ENCODE measurements at regions not wholly inside any gene's neighbourhood (a gene's known extent, or its start where the extent isn't known, plus 50 kb on each side); places are given as distances from the start of the nearest gene placed in this dataset.
"Not testable (repeated sequence)": the region's sequence is repeated elsewhere in the genome, so short reads cannot be mapped to it uniquely, and the experiment has no call there.

DNA sequence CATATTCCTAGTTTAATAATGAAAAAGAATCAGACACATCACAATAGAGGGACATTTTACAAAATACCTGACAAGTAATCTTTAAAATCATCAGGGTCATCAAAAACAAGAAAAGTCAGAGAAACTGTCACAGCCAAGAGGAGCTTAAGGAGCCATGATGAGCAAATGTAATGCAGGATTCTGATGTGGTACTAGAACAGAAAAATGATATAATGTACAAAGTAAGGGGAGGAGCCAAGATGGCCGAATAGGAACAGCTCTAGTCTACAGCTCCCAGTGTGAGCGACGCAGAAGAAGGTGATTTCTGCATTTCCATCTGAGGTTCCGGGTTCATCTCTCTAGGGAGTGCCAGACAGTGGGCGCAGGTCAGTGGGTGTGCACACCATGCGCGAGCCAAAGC lies 198.0 kb upstream of the FAT3 start:
- no peak for DNase-seq (ENCODE audit: low spot score)

DNA sequence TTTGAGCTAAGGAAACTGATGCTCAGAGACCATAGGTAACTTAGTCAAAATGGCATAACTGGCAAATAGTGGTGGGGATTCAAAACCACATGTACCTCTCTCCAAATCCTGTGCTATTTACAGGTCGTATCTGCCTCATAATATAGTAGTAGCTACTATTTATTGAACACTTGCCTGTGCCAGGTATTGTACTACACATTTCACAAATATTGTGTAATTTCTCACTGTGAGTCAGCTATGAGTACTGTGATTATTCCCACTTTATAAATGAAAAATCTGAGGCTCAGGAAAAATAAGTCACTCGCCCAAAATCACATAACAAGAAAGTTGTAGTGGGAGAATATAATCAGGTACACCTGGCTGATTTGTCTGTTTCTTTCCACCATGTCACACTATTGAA lies 199.8 kb upstream of the FAT3 start:
- no peak for DNase-seq (ENCODE audit: low spot score)

DNA sequence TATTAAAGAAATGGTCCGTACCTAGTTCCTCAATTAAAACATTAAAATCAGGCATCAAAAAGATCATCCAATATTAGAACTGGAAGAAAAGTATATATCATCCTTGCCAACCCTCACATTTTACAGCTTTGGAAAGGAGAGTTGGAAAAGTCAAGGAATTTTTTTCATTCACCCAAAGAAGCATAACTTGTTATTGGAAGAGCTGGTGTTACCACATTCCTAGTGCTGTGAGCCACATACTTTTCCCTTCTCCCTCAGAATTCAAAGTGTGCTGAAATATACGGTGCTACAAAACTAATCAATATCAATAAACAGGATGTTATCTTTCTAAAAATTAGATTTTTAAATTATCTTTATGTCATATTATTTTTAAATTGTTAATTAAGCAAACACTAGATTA lies 202.1 kb upstream of the FAT3 start:
- DNase-seq (ENCODE audit: low spot score): no peak

DNA sequence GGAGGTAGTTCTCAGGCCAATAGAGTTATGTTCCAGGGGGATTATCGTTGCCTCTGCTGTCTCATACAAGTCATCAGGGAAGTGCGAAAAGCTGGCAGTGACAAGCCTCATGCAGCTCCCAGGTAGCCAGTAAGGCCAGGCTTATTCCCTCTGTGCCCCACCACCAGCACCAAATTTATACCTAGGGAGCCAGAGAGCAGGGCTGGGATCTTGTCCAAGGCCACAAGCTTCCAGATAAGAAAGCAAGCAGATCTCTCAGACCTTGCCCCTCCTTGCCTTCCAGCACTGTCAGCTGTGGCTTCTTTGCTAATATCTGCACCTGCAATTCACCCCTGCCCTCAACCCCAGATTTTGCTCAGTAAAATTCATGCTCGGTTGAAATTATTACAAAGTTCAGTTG lies 206.3 kb upstream of the FAT3 start:
- no peak for DNase-seq (ENCODE audit: low spot score)

DNA sequence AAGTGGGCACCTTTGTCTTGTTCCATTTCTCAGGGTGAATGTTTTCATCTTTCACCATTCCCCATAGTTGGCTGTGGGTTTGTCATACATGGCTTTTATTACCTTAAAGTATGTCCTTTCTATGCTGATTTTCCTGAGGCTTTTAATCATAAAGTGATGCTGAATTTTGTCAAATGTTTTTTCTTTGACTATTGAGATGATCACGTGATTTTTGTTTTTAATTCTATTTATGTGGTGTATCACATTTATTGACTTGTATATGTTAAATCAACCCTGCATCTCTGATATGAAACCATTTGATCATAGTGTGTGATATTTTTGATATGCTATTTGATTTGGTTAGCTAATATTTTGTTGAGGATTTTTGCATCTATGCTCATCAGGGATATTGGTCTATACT lies 216.4 kb upstream of the FAT3 start:
- DNase-seq (ENCODE audit: low spot score): no peak

DNA sequence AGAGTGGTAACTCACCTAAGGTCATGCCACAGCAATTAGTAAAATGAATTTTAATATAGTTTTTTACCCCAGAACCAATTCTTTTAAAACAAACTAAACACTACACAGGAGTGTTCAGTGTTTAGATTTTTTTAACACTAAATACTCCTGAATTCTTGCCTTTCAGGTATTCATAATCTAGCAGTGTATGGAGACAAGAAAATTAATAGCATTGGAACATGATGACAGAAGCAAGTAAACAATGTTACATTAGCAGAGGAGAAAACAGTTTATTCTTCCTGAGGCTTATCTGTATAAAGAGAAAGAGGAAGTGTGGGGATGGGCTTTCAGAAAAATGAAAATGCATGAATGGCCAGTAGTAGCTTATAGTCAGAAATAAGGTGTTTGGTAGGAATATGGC lies 222.1 kb upstream of the FAT3 start:
- DNase-seq (ENCODE audit: low spot score): no peak

DNA sequence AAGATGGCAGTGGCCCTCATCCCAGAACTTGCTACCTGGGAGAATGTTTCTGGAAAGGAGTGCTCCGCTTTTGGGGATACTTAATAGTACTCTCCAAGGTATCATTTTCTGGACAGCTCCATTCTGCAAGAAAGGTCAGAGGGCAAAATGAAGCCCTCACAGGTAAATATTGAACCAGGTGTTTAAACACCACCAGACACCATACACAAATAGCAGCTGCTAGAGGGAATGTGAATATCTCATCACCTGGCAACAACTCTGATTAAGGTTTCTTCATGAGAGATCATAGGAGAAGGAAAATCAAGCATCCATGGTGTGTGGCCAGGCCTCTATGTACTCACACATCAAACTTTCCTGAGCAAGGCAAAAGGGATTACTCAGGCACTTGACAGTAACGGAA lies 226.1 kb upstream of the FAT3 start:
- no peak for DNase-seq (ENCODE audit: low spot score)

DNA sequence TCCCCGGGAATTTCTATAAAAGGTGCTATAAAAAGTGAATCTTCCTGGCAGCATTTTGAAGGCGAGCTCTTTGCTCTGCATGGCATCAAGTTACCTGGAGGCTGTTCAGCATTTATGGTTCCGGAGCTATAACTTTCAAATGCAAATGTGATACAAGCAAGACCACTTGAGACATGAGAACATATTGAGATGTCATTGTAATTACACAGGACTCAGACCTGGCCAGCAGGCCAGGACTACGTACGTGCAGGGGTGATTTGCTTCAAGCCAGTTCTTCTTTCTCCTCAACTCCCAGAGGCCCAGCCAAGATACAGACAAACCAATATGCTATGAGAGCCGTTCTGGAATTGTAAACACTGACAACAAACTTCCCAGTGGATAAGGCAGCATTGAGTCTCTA lies 227.4 kb upstream of the FAT3 start:
- no peak for DNase-seq (ENCODE audit: low spot score)

DNA sequence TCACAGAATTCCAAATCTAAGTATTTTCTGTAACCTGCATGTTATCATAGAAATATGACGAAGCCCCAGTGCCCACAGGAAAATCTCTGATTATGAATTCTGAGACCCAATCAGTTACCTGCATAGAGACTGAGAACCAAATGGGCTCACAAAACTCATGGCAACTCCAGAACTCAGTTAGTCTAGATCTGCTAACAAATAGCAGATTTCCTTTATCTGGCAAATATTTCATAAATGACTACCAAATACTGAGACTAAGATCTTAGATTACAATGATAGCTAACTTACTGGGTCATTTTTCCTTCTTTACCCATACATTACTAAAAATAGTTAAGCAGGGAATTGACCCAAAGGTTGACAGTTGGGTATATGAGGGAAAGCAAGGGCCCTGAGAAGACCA lies 228.1 kb upstream of the FAT3 start:
- no peak for DNase-seq (ENCODE audit: low spot score)

DNA sequence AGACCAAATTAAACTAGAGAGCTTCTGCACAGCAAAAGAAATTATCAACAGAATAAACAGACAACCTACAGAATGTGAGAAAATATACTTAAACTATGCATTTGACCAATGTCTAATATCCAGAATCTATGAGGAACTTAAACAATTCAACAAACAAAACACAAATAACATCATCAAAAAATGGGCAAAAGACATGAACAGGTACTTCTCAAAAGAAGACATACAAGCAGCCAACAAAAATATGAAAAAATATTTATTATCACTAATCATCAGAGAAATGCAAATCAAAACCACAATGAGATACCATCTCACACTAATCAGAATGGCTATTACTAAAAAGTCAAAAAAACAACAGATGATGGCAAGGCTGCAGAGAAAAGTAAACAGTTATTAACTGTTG lies 236.2 kb upstream of the FAT3 start:
- DNase-seq (ENCODE audit: low spot score): not testable (repeated sequence)

DNA sequence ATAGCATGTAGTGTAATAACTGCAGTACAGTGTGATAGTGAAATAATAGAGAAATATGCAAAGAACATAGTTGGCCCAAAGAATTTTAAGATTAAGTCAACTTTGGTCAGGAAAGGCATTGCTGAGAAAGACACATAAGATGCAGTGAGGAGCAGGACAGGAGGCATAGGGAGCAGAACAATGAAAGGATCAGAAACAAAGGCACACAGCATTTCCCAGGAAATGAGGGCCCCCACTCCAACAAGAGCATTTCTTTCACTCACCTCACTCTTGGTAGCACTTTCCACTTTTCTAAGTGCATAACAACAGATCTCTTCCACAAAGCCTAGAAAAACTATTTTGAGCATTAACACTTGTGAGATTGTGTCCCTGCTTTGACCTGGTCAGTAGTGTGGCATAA lies 238.4 kb upstream of the FAT3 start:
- no peak for DNase-seq (ENCODE audit: low spot score)

DNA sequence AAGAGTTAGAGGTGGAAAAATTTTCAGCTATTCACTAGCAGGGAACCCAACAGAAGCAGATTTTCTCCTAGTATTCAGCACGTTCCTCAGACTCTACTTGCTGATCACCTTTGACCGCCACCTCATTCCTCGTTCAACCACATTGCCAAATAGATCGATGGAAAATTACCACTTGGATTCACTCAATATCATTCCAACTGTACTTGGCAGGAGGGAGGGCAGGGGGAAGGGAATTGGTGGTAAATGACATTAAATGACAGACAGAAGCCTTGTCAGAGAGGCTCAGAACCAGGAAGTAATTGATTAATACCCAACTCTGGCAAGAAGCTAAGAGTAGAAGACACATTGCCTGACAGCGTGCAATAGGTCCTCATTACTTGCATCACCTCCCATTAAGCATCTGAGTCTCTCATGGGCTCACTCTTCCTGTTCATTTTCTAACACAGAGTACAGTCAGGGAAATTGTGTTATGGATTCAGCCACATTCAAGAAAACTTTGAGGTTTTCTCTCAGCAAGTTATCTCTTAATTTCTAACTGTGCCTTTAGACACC lies 240.5 kb upstream of the FAT3 start:
- DNase-seq (ENCODE audit: low spot score): no peak

DNA sequence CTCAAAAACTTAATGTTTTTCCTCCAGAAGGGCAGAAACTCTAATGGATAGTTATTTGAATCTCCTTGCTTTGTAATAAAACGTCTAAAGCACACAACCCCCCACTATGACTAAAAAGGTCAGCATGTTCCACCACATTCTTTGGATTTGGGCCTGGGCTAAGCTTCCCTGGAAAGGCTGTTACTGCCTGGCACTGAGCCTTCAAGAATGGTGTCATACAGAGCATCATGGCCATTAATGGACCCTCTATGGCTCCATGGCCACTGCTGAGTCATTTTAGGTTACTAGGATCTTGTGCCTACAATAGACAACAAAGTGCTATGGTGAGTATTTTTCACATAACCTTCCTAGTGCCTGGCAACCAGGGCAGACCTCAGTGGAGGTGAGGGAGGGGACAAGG lies 242.6 kb upstream of the FAT3 start:
- peak; percentile 1 for DNase-seq (ENCODE audit: low spot score)

DNA sequence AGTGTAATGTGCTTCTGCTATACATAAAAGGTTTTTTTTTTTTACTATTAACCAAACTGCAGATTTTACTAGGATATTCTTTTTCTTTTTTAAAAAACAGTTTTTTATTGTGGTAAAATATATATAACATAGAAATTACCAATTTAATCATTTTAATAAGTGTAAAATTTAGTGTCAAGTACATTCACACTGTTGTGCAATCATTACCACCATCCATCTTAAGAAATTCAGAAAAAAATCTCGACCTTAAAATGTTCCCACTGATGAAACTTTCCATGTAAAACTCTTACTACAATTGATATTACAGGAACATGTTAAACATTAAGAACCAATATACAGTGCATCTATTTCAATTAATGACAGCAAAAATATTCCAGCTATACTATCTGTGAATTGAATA lies 244.8 kb upstream of the FAT3 start:
- DNase-seq (ENCODE audit: low spot score): no peak

DNA sequence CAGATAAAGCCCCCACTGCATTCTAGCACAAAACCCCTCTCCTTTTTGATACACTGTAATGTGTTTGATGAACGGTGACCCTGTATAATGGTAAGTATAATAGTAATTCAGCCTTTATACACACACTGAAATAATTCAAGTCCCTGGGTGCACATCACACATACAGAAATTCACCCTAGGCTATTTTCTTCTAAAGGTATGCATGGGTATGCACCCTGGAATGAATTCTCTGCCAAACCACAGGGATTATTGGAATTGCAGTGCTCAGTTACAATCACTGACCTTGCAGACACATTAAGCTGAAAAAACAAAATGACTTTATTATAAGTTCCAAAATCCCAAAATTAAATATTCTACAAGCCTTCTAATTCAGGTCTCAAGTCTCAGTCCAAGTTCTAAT lies 245.9 kb upstream of the FAT3 start:
- no peak for DNase-seq (ENCODE audit: low spot score)

DNA sequence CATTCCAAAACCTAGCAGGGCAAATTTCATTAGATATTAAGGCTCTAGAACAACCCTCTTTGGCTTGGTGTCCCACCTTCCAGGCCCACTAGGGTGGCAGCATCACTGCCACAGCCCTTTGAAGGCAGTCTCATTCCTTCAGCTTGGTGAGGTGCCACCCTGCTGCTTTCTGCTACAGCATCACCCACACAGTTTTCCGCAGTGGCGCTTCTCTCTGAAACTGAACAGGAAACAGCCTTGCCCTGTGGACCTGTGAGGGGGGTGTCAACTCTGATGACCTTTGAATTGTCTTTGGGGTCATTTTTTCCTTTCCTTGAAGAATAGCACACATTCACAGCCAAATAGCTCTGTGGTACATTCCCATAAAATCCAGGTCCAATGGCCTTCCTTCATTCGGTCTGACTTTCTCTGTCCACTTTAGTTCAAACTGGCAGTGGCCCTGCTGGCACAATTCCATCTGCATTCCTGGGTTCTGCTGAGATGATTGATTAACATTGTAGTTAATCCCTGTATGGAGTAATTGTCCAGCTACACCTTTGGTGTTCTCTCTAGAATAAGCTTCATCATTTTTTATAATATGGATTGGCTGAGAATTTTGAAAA lies 251.9 kb upstream of the FAT3 start:
- no peak for DNase-seq (ENCODE audit: low spot score)

DNA sequence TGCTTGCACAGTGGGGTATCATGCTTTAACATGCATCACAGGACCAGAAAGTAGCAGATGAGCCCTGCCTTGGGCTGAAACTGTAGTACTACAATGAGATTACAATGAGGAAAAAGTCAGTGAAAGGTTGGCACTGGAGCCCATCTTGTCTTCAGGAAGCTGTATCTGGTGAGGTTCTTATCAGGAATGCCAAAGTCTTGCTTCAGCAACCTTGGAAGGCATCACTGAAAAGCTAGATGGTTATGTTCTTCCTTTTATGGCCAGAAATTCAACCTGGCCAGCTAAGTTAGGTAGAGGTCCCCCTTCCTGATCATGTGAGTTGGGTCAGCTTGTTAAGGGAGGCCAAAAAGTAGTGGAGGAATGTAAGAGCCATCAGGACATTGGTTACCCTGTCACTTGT lies 254.0 kb upstream of the FAT3 start:
- no peak for DNase-seq (ENCODE audit: low spot score)

DNA sequence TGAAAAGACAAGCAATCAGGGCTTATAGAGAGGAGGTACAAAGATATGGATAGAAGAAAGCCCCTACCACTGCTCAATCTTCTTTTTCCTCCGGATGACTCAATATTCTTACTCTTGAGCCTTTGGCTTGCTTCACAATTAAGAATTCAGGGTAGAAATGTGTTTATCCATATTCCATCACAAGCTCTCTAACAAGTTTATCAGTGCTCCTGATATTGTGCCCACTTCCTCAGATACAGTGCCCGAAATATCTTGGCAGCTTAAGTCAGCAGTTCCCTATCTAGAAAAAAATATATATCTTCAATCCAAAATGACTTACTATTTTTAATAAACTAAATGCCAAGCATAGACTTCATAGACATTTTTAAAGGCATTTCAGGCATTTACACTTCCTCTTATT lies 255.1 kb upstream of the FAT3 start:
- no peak for DNase-seq (ENCODE audit: low spot score)

DNA sequence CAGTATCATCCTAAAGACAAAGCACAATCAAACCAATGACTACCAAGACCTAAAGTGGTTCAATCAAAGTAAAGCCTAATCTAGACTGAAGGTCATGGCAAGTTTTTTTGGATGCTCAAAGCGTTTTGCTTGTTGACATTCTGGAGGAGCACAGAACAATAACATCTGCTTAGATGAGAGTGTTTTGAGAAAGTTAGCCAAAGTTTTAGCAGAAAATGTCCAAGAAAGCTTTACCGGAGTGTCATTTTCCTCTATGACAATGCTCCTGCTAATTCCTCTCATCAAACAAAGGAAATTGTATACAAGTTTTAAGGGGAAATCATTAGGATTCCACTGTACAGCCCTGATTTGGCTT lies 256.9 kb upstream of the FAT3 start:
- DNase-seq (ENCODE audit: low spot score): no peak

DNA sequence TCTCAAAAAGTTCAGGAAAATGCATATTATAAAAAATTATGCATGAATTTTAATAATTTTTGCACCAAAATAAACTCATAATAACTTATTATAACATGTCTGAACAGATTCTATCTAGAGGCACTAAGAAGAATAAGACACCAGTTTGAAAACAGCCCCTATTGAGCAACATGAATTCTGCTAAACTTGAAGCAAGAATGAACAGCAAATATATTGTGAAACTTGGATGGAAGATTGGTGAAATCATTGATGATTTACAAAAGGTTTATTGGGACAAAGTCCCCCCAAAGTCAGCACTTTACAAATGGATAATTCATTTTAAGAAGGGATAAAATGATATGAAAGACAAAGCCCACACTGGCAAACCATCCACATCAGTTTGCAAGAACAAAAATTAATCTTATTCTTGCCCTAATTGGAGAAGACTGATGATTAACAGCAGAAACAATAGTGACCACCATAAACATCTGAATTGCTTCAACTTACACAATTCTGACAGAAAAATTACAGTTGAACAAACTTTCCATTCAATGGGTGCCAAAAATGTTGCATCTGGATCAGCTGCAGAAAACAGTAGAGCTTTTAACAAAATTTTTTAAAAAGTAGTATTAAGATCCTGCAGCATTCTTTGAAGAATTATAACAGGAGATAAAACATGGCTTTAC lies 257.5 kb upstream of the FAT3 start:
- no peak for DNase-seq (ENCODE audit: low spot score)

DNA sequence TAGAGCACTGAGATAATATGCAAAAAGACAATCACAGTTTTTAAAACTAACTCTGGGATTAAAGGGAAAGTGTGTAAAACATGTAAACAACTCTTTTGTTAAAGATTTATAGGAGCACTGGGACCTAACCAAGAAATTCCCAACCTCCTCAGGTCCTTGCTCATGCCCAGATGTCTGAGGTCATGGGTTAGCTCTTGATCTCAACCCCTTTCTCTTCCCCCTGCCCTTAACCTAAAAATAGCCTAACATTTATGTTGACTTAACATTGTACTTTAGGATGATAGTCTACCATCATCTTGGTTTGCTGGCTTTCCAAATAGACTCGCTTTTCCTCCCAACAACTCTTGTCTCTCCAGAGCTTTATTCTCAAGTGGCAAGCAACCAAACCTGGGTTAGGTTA lies 258.2 kb upstream of the FAT3 start:
- no peak for DNase-seq (ENCODE audit: low spot score)

DNA sequence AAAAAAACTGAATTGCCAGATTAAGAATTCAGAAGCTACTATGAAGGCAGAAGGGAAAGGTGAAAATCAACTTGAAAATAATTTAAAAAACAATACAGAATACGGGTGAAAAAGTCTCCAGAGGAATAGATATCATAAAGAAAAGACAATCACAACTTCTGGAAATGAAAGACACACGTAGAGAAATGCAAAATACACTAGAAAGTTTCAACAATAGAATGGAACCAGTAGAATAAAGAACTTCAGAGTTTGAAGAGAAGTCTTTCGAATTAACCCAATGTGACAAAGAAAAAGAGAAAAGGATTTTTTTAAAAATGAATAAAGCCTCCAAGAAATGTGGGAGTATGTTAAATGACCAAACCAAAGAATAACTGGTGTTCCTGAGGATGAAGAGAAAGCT lies 263.8 kb upstream of the FAT3 start:
- DNase-seq (ENCODE audit: low spot score): no peak

DNA sequence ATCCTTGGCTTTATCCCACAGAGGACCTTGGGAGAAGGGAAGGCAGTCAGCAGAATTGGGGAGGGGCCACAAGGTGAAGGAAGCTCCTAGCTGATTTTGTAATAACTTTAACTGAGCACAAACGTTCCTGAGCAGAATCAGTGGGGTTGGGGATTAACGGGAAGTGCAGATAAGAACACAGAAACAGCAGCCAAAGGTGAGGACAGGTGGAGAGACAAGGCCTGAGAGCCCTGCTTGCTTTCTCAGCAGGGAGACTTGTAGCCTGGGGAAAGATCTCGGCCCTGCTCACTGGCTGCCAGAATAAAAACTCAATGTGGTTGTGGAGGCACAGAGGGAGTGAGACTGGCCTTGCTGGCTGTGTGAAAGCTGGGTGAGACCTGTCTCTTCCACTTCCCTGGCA lies 265.2 kb upstream of the FAT3 start:
- no peak for DNase-seq (ENCODE audit: low spot score)

DNA sequence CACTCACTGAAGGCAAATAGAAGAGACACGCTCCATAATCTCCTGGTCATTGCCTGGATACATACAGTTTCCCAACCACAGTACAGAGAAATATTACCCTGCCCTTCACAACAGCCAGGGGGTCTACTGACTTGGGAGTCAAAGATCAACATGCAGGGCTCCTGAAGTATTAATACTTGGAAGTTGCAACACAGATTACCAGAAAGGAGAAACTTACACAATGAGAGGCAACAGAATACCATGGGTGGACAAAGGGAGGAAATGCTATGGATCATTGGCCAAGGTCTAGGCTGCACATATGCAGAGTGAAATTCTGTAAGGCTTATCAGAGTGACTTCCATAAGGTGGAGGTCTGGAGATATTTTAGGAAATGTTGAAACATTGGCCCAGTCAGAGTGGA lies 267.9 kb upstream of the FAT3 start:
- DNase-seq (ENCODE audit: low spot score): no peak

Data from LoVo (cell line).